Endothelial cell of umbilical vein (primary cell): ENCODE measurements at regions not wholly inside any gene's neighbourhood (a gene's known extent, or its start where the extent isn't known, plus 50 kb on each side); places are given as distances from the start of the nearest gene placed in this dataset.
A peak's percentile ranks its signal among the peaks of the same experiment; 100 is the strongest.

ENCODE experiments used
- EZH2 ChIP-seq: IDR thresholded peaks from 2 replicates; pipeline ENCODE4 v1.6.1; 2012; ENCODE audit warnings: borderline replicate concordance, low read depth, mild to moderate bottlenecking, moderate library complexity, low read length, inconsistent platforms; ENCODE audit not compliant: severe bottlenecking
- FOS ChIP-seq: IDR thresholded peaks from 2 replicates; pipeline ENCODE4 v1.6.1; 2011; ENCODE audit warnings: mild to moderate bottlenecking, low read length, moderate library complexity, borderline replicate concordance; ENCODE audit not compliant: insufficient read depth
- JUN ChIP-seq: IDR thresholded peaks from 2 replicates; pipeline ENCODE4 v1.6.1; 2011; ENCODE audit warnings: borderline replicate concordance, low read depth; ENCODE audit not compliant: insufficient read length, insufficient read depth
- POLR2A ChIP-seq: IDR thresholded peaks from 2 replicates; pipeline ENCODE4 v1.6.1; 2012; ENCODE audit warnings: low read depth, mild to moderate bottlenecking, control low read depth, low read length
- POLR2AphosphoS5 ChIP-seq: IDR thresholded peaks from 2 replicates; pipeline ENCODE4 v1.6.1; 2012; ENCODE audit warnings: low read depth, mild to moderate bottlenecking, control low read depth, low read length, moderate library complexity; ENCODE audit not compliant: insufficient read depth
- TF ChIP-seq, protein P1 (sequence below), 2 donors: IDR thresholded peaks; 1 replicate in 1 of 2; 2 replicates in 1 of 2; pipeline ENCODE4 v1.5.1; 2011; ENCODE audit warnings: low read length in 2 of 2, mild to moderate bottlenecking in 2 of 2, moderate library complexity in 2 of 2, control low read depth in 1 of 2, inconsistent platforms in 1 of 2, low read depth in 1 of 2; ENCODE audit not compliant: insufficient read depth in 1 of 2; ENCODE audit errors: extremely low read depth in 1 of 2
- TF ChIP-seq, protein P2 (sequence below): IDR thresholded peaks from 2 replicates; pipeline ENCODE4 v1.6.1; 2011; ENCODE audit not compliant: insufficient read depth, insufficient read length

DNA sequence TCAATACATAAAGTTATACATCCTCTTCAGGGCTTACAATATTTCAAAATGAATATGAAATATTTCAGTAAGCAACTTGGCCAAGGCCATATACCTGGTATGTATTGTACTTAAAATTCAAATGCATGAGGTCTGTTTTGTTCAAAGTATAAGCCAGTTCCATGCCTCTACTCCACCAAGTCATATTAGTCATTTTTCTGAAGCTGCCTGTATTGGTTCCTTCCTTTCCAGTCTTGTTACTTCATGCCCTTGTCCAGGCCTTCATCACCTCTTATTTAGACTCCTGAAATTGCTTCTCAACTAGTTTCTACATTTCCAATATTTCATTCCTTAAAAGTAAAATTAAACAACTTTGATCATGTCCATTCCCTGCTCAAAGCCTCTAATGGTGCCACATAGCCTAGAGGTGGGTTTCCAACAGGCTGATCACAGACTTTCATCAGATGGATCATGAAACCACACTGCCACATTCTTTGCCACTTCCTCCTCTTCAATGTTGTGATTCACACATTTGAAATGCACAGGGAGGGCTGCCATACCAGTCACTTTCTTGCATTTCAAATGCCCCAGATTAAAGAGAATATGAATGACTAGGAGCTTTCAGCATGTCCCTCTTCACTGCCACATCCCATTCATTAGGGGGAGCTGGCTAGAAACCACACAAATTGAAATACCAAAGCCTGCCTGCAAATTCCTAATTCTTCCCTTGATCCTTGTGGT, 424.1 kb upstream of the DACH1 start:
- TF ChIP-seq JUN: no peak
- TF ChIP-seq, protein P1, sequence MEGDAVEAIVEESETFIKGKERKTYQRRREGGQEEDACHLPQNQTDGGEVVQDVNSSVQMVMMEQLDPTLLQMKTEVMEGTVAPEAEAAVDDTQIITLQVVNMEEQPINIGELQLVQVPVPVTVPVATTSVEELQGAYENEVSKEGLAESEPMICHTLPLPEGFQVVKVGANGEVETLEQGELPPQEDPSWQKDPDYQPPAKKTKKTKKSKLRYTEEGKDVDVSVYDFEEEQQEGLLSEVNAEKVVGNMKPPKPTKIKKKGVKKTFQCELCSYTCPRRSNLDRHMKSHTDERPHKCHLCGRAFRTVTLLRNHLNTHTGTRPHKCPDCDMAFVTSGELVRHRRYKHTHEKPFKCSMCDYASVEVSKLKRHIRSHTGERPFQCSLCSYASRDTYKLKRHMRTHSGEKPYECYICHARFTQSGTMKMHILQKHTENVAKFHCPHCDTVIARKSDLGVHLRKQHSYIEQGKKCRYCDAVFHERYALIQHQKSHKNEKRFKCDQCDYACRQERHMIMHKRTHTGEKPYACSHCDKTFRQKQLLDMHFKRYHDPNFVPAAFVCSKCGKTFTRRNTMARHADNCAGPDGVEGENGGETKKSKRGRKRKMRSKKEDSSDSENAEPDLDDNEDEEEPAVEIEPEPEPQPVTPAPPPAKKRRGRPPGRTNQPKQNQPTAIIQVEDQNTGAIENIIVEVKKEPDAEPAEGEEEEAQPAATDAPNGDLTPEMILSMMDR (IDR thresholded peaks at IDR 0.05; ENCODE audit: extremely low read depth in 1 of 2, insufficient read depth in 1 of 2, low read depth in 1 of 2, low read length in 2 of 2): no peak
- TF ChIP-seq POLR2A: no peak
- TF ChIP-seq EZH2: no peak
- TF ChIP-seq POLR2AphosphoS5: no peak
- peak; percentile 9 for TF ChIP-seq FOS
- TF ChIP-seq, protein P2, sequence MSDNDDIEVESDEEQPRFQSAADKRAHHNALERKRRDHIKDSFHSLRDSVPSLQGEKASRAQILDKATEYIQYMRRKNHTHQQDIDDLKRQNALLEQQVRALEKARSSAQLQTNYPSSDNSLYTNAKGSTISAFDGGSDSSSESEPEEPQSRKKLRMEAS: no peak
